Small intestine (tissue), 7 donors: ENCODE measurements at regions not wholly inside any gene's neighbourhood (a gene's known extent, or its start where the extent isn't known, plus 50 kb on each side); places are given as distances from the start of the nearest gene placed in this dataset.
"Not testable (repeated sequence)": the region's sequence is repeated elsewhere in the genome, so short reads cannot be mapped to it uniquely, and the experiment has no call there.

Source experiments
- DNase-seq, 2 donors: peaks; one replicate each; pipeline versions ENCODE4 v3.0.0 to v3.0.0-alpha.2; 2013
- FAIRE-seq: peaks from 2 replicates; lab custom pipeline; 2012; peaks lifted over from hg19 to GRCh38; lab: Jason Lieb, UNC
- H3K27ac ChIP-seq, 3 donors: one replicate each; pipeline ENCODE4 v1.5.1; 2013; ENCODE audit warnings: low read length in 2 of 3, mild to moderate bottlenecking in 2 of 3, control low read depth in 1 of 3, inconsistent platforms in 1 of 3, low read depth in 1 of 3, moderate library complexity in 1 of 3
- H3K27me3 ChIP-seq, 3 donors: one replicate each; pipeline ENCODE4 v1.6.1; 2013; ENCODE audit warnings: low read length in 3 of 3, inconsistent platforms in 1 of 3; ENCODE audit not compliant: control insufficient read depth in 3 of 3, insufficient read depth in 3 of 3
- H3K36me3 ChIP-seq, 3 donors: one replicate each; pipeline ENCODE4 v1.6.1; 2013; ENCODE audit warnings: low read length in 3 of 3, inconsistent platforms in 1 of 3, low read depth in 1 of 3, mild to moderate bottlenecking in 1 of 3, moderate library complexity in 1 of 3; ENCODE audit not compliant: control insufficient read depth in 3 of 3, insufficient read depth in 2 of 3
- H3K4me1 ChIP-seq, 3 donors: one replicate each; pipeline ENCODE4 v1.6.1; 2013; ENCODE audit warnings: low read length in 2 of 3, inconsistent platforms in 1 of 3, low read depth in 1 of 3, mild to moderate bottlenecking in 1 of 3, moderate library complexity in 1 of 3; ENCODE audit not compliant: control insufficient read depth in 3 of 3, insufficient read depth in 2 of 3
- H3K4me3 ChIP-seq, 3 donors: one replicate each; pipeline ENCODE4 v1.5.1; 2013; ENCODE audit warnings: low read length in 3 of 3, control low read depth in 1 of 3, inconsistent platforms in 1 of 3, low read depth in 1 of 3, mild to moderate bottlenecking in 1 of 3, moderate library complexity in 1 of 3
- H3K9me3 ChIP-seq, 2 donors: one replicate each; pipeline ENCODE4 v1.6.1; 2013; ENCODE audit warnings: low read depth in 1 of 2, low read length in 1 of 2; ENCODE audit not compliant: control insufficient read depth in 2 of 2, insufficient read depth in 1 of 2
- WGBS, 3 donors: extraction: QIAGEN DNeasy Blood & Tissue Kit; methylation state at CpG; one replicate each; pipeline ENCODE4 v1.1.7; 2013; 5-methylcytosine and 5-hydroxymethylcytosine counted together
- donor health status: healthy with polysubstance abuse.
- donor health status: control.
- donor health status: control.
- donor health status: Bipolar disorder and iron deficiency.
- donor health status: healthy.

GRCh38 chr4:1550122-1551070, 133.7 kb downstream of the FAM53A start:
- no peak for DNase-seq
- H3K36me3 ChIP-seq, result no peaks in the 10 kb centered on the region
- no peaks in the 10 kb centered on the region for H3K4me1 ChIP-seq
- 66 to 77% (median 75%) methylated on average over 22 to 26 of the region's 26 CpGs for WGBS, 3 donors
- H3K27me3 ChIP-seq, result peaks cover 2 to 12% (median 6%) of the 10 kb centered on the region in 3 donors
- FAIRE-seq, result no peak
- no peak overlapping the region for H3K27ac ChIP-seq
- H3K4me3 ChIP-seq, result no peak overlapping the region
- H3K9me3 ChIP-seq, result peaks cover 0 to under 1% of the 10 kb centered on the region in 2 donors

- DNase-seq, result no peak
- Histone ChIP-seq H3K4me1 (peaks cover 0 to 2% (median 0%) of the 10 kb centered on the region in 3 donors), H3K9me3 (no peaks in the 10 kb centered on the region), H3K27me3 (peaks cover 2 to 6% (median 6%) of the 10 kb centered on the region in 3 donors), H3K27ac (no peak overlapping the region), H3K4me3 (no peak overlapping the region), H3K36me3 (no peaks in the 10 kb centered on the region)
- no peak for FAIRE-seq
- 82 to 87% (median 84%) methylated on average over 11 of the region's 11 CpGs for WGBS, 3 donors
These were observed 134.5 kb downstream of the FAM53A start for GRCh38 chr4:1549638-1550035.

GRCh38 chr4:1548827-1549637, 135.1 kb downstream of the FAM53A start:
- H3K4me3 ChIP-seq, result peak overlapping the region in 1 of 3 donors; percentile 8
- not testable (repeated sequence) for H3K36me3 ChIP-seq, H3K4me1 ChIP-seq, H3K27ac ChIP-seq, FAIRE-seq, H3K9me3 ChIP-seq, H3K27me3 ChIP-seq
- peak; percentile 24 to 30 for DNase-seq
- 19 to 21% (median 20%) methylated on average over 33 of the region's 33 CpGs for WGBS, 3 donors

DNA sequence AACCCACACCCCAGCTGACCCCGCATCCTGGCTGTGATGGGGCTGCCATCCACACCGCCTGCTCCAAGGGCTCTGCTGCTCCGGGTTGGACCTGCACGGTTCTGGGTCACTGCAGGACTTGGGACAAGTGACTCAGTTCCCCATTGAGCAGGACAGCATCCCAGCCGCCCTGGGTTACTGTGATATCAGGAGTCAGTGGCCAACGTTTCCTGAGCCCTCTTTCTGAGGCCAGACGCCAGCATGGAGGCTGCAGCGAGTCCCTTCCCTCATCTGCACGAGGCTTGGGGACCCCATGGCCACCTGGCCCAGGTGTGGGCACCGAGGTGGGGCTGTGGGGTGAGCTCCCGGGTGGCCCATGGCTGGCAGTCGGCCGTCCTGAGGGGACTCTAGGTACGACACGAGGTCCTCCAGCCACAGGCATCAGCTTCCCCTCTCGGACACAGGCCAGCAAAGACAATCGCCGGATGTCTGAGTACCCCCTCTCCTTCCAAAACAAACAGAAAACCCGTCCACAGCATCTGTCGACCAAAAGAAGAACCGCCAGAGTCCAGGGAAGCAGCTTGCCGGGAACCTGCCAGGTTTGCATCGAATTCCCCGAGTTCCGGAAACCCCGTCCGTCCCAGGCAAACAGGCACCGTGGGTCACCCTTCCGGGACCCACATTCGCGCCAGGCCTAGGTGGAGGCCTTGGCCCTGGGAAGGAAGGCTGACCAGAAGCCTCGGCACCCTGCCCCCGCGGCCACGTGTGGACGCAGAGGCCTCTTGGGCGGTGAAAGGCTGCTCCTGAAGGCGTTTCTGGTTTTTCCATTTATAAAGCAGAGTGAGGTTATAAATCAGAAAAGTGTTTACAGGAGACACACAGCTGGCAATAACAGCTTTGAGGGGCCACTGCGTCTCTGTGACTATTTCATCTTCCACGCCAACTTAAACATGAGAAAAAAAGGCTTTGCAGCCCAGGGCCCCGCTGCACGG, 136.0 kb downstream of the FAM53A start:
- peaks cover 2 to 6% (median 5%) of the 10 kb centered on the region in 3 donors for H3K27me3 ChIP-seq
- no peaks in the 10 kb centered on the region for H3K36me3 ChIP-seq
- FAIRE-seq, result no peak
- peak overlapping the region in 1 of 3 donors; percentile 8 for H3K4me3 ChIP-seq
- H3K27ac ChIP-seq, result no peak overlapping the region
- no peak for DNase-seq
- WGBS, 3 donors, result 59 to 72% (median 62%) methylated on average over 42 of the region's 42 CpGs
- H3K4me1 ChIP-seq, result peaks cover 0 to 6% (median 0%) of the 10 kb centered on the region in 3 donors
- no peaks in the 10 kb centered on the region for H3K9me3 ChIP-seq

GRCh38 chr4:1547131-1547855, 136.8 kb downstream of the FAM53A start:
- no peaks in the 10 kb centered on the region for H3K9me3 ChIP-seq
- DNase-seq (no peak), FAIRE-seq (no peak)
- H3K27me3 ChIP-seq, result peaks cover 2 to 6% (median 5%) of the 10 kb centered on the region in 3 donors
- WGBS, 3 donors, result 49 to 66% (median 62%) methylated on average over 18 to 19 of the region's 19 CpGs
- no peak overlapping the region for H3K4me3 ChIP-seq
- peaks cover 0 to 6% (median 0%) of the 10 kb centered on the region in 3 donors for H3K4me1 ChIP-seq
- H3K36me3 ChIP-seq, result no peaks in the 10 kb centered on the region
- peak overlapping the region in 1 of 3 donors; percentile 27 for H3K27ac ChIP-seq

- Histone ChIP-seq H3K27me3 (peaks cover 2 to 6% (median 5%) of the 10 kb centered on the region in 3 donors), H3K36me3 (no peaks in the 10 kb centered on the region), H3K4me1 (peaks cover 0 to 6% (median 0%) of the 10 kb centered on the region in 3 donors), H3K9me3 (no peaks in the 10 kb centered on the region), H3K4me3 (no peak overlapping the region), H3K27ac (peak overlapping the region in 1 of 3 donors; percentile 12)
- FAIRE-seq (no peak), DNase-seq (peak; percentile 63 to 67)
- 28 to 59% (median 44%) methylated on average over 18 of the region's 18 CpGs for WGBS, 3 donors
These were observed 138.6 kb upstream of the NKX1-1 start for GRCh38 chr4:1544861-1545281.

GRCh38 chr4:1544435-1544834, 138.2 kb upstream of the NKX1-1 start:
- H3K4me3 ChIP-seq, result not testable (repeated sequence)
- 52 to 75% (median 73%) methylated on average over 21 of the region's 21 CpGs for whole genome bisulfite sequencing, 3 donors

More at GRCh38 chr4:1544435-1544834, 138.2 kb upstream of the NKX1-1 start:
- DNase-seq, FAIRE-seq, H3K36me3 ChIP-seq, H3K9me3 ChIP-seq, H3K4me1 ChIP-seq, H3K27me3 ChIP-seq: not testable (repeated sequence)
- peak overlapping the region in 1 of 3 donors; percentile 12 for H3K27ac ChIP-seq
